ENCODE measurements at regions not wholly inside any gene's neighbourhood (a gene's known extent, or its start where the extent isn't known, plus 50 kb on each side); places are given as distances from the start of the nearest gene placed in this dataset.

DNA sequence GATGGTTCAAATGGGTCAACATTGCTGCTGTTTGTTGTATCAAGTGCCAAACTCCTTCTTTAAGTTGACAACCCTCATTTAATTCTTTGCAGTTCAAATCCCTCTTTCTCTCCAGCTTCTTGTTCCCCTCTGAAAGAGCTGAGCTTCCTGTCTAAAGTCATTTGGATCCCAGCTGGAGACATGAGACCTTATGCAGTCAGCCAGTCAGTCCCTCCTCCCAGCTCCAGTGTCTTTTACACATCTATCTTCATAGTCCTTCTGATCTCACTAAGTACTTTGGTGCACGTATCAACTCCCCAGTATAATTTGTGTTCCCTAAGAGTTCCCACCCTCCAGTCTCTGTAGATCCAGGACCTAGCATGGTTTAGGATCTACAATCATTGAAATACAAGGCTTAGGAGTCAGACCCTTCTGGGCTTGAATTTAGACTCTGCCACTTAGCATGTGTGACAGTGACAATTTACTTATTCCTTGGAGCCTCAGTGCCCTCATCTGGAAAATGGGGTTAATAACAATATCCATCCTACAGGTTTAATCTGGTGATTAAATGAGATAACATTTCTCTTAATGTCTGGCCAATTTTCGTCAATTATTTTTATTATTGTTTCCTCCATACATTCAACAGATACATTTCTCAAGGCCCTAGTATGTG, 102.8 kb upstream of the SEMA6D start:
- intact Hi-C loops (cut with micrococcal nuclease): loop anchor here (5.0 kb wide), 1 partner anchor 417 kb away; no protein-coding TSS in a partner anchor
- no peak overlapping the region for H3K14ac ChIP-seq (replicated peaks; ENCODE audit: low read depth, low read length)
- no peak for ATAC-seq (ENCODE audit: low read depth)

More for the DNA sequence above, 102.8 kb upstream of the SEMA6D start:
- in situ Hi-C loops (cut with MboI; ENCODE audit: low sequenced_read_pairs): no loop called here
- Histone ChIP-seq H2BK20ac (ENCODE audit: low read depth, low read length) (no peak overlapping the region), H3K9ac (ENCODE audit: low read depth, low read length) (no peak overlapping the region), H3K79me1 (ENCODE audit: low read depth in 1 of 2, low read length in 2 of 2) (no peaks in the 10 kb centered on the region), H3K36me3 (ENCODE audit: control insufficient read depth, insufficient read depth, low read length) (no peaks in the 10 kb centered on the region), H2AK9ac (replicated peaks; ENCODE audit: low read depth, low read length, poor library complexity) (no peak overlapping the region), H2AK5ac (ENCODE audit: low read depth, low read length) (no peak overlapping the region), H3K4ac (ENCODE audit: low read depth, low read length) (no peak overlapping the region), H4K91ac (ENCODE audit: insufficient read depth, low read depth, low read length) (no peak overlapping the region), H3K56ac (ENCODE audit: extremely low read depth, insufficient read depth, low read length) (no peak overlapping the region), H3K27ac (ENCODE audit: insufficient read depth, low read length) (no peak overlapping the region), H3K27me3 (ENCODE audit: control insufficient read depth, insufficient read depth, low read length) (no peaks in the 10 kb centered on the region), H3K9me3 (ENCODE audit: control insufficient read depth, insufficient read depth, low read length) (no peaks in the 10 kb centered on the region), H4K8ac (ENCODE audit: low read depth in 2 of 2, low read length in 2 of 2) (no peak overlapping the region), H4K5ac (ENCODE audit: low read depth, low read length) (no peak overlapping the region), H3K23ac (ENCODE audit: low read depth, low read length) (no peak overlapping the region), H2BK15ac (ENCODE audit: low read depth, low read length) (no peak overlapping the region), H3K18ac (ENCODE audit: low read depth, low read length) (no peak overlapping the region), H2BK5ac (ENCODE audit: low read depth, low read length, poor library complexity, severe bottlenecking) (no peak overlapping the region), H4K20me1 (ENCODE audit: insufficient read depth, low read length) (no peaks in the 10 kb centered on the region), H3K9me1 (ENCODE audit: insufficient read depth, low read length) (no peaks in the 10 kb centered on the region), H3K4me3 (ENCODE audit: insufficient read depth, low read depth, low read length) (no peak overlapping the region), H2BK120ac (ENCODE audit: low read depth, low read length) (no peak overlapping the region), H3K4me2 (ENCODE audit: low read depth, low read length) (no peak overlapping the region), H2AFZ (replicated peaks; ENCODE audit: low read length, poor library complexity) (no peak overlapping the region), H3K4me1 (ENCODE audit: control insufficient read depth, insufficient read depth, low read length) (no peaks in the 10 kb centered on the region)
- ChIA-PET CTCF (no interaction called here), POLR2A (ENCODE audit: unreplicated experiment) (no interaction called here)
- no peak for DNase-seq
- no TSS peak for BruUV-seq (replicated peaks)
- 0% methylated on average over 1 of the region's 2 CpGs; no CpG with 5 or more reads in 1 of the 2 experiments for WGBS, 2 experiments (ENCODE audit: extremely low coverage in 2 of 2, insufficient read length in 1 of 2)
- dilution Hi-C loops (cut with HindIII; ENCODE audit: low sequenced_read_pairs, unreplicated experiment): no loop called here
- TF ChIP-seq, protein P1, sequence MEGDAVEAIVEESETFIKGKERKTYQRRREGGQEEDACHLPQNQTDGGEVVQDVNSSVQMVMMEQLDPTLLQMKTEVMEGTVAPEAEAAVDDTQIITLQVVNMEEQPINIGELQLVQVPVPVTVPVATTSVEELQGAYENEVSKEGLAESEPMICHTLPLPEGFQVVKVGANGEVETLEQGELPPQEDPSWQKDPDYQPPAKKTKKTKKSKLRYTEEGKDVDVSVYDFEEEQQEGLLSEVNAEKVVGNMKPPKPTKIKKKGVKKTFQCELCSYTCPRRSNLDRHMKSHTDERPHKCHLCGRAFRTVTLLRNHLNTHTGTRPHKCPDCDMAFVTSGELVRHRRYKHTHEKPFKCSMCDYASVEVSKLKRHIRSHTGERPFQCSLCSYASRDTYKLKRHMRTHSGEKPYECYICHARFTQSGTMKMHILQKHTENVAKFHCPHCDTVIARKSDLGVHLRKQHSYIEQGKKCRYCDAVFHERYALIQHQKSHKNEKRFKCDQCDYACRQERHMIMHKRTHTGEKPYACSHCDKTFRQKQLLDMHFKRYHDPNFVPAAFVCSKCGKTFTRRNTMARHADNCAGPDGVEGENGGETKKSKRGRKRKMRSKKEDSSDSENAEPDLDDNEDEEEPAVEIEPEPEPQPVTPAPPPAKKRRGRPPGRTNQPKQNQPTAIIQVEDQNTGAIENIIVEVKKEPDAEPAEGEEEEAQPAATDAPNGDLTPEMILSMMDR (conservative IDR thresholded peaks at IDR 0.05; ENCODE audit: low read depth, low read length): 0 out of 2 replicates have a peak, but pooled peaks have one; percentile 12
- TF ChIP-seq MXI1 (IDR thresholded peaks at IDR 0.05; ENCODE audit: borderline replicate concordance, low read depth, low read length) (no peak), RAD21 (IDR thresholded peaks at IDR 0.05; ENCODE audit: low read length) (peak; percentile 17; the same call in 1 of the 2 replicates), BHLHE40 (IDR thresholded peaks at IDR 0.05; ENCODE audit: low read depth, low read length) (no peak)

Measured in IMR-90 (cell line).